CD4-positive, alpha-beta T cell treated with Interleukin-6 for 4 hours (primary cell): ENCODE measurements at regions not wholly inside any gene's neighbourhood (a gene's known extent, or its start where the extent isn't known, plus 50 kb on each side); places are given as distances from the start of the nearest gene placed in this dataset.
"Not testable (repeated sequence)": the region's sequence is repeated elsewhere in the genome, so short reads cannot be mapped to it uniquely, and the experiment has no call there.

Source experiments
- DNase-seq: peaks from one replicate; pipeline ENCODE4 v3.0.0-alpha.2; 2020; ENCODE audit warnings: mixed read lengths

GRCh38 chr2:143841935-143842334, 678.0 kb downstream of the ZEB2 start:
- DNase-seq: no peak

- DNase-seq: no peak
Measured at GRCh38 chr2:143840601-143841000, 679.3 kb downstream of the ZEB2 start.

- no peak for DNase-seq
Measured at GRCh38 chr2:143840194-143840593, 679.7 kb downstream of the ZEB2 start.

- no peak for DNase-seq
Measured at GRCh38 chr2:143839456-143839855, 680.5 kb downstream of the ZEB2 start.

- not testable (repeated sequence) for DNase-seq
Measured at GRCh38 chr2:143837055-143837454, 682.9 kb downstream of the ZEB2 start.

- no peak for DNase-seq
Measured at GRCh38 chr2:143835481-143835880, 684.4 kb downstream of the ZEB2 start.

GRCh38 chr2:143833015-143833660, 686.8 kb downstream of the ZEB2 start:
- DNase-seq: no peak

- DNase-seq: no peak
Measured at GRCh38 chr2:143830476-143830875, 689.4 kb downstream of the ZEB2 start.

GRCh38 chr2:143828763-143829537, 691.0 kb downstream of the ZEB2 start:
- no peak for DNase-seq

GRCh38 chr2:143824791-143825190, 695.1 kb downstream of the ZEB2 start:
- no peak for DNase-seq

GRCh38 chr2:143823876-143824275, 694.7 kb downstream of the ARHGAP15 start:
- DNase-seq: no peak

GRCh38 chr2:143823296-143823695, 694.1 kb downstream of the ARHGAP15 start:
- DNase-seq: no peak

- DNase-seq: no peak
Measured at GRCh38 chr2:143822736-143823135, 693.5 kb downstream of the ARHGAP15 start.

- DNase-seq: no peak
Measured at GRCh38 chr2:143819764-143820163, 690.5 kb downstream of the ARHGAP15 start.

- no peak for DNase-seq
Measured at GRCh38 chr2:143819190-143819735, 690.0 kb downstream of the ARHGAP15 start.
